Smooth muscle cell (in vitro differentiated cells): ENCODE measurements at regions not wholly inside any gene's neighbourhood (a gene's known extent, or its start where the extent isn't known, plus 50 kb on each side); places are given as distances from the start of the nearest gene placed in this dataset.

Experiments used
- DNase-seq: peaks from one replicate; lab custom pipeline; 2025; ENCODE audit not compliant: unreplicated experiment; lab: John Stamatoyannopoulos, UW
- H2AFZ ChIP-seq: fragments of 200-600 bp; sonication (generic); 2 replicates; pipeline ENCODE4 v1.6.0; 2016; ENCODE audit warnings: antibody characterized with exemption, low read depth, mild to moderate bottlenecking
- H3F3A ChIP-seq: fragments of 200-600 bp; sonication (generic); 2 replicates; pipeline ENCODE4 v1.6.0; 2017; ENCODE audit warnings: antibody characterized with exemption, low read depth
- H3K27ac ChIP-seq: fragments of 200-600 bp; sonication (generic); 2 replicates; pipeline ENCODE4 v1.5.1; 2016; ENCODE audit warnings: low read depth, mild to moderate bottlenecking
- H3K27me3 ChIP-seq: fragments of 200-600 bp; sonication (generic); 2 replicates; pipeline ENCODE4 v1.6.1; 2016; ENCODE audit warnings: low read depth, mild to moderate bottlenecking
- H3K36me3 ChIP-seq: fragments of 200-600 bp; sonication (generic); 2 replicates; pipeline ENCODE4 v1.5.1; 2016; ENCODE audit warnings: low read depth
- H3K4me1 ChIP-seq: fragments of 200-600 bp; sonication (generic); 2 replicates; pipeline ENCODE4 v1.5.1; 2016; ENCODE audit warnings: low read depth
- H3K4me2 ChIP-seq: fragments of 200-600 bp; sonication (generic); 2 replicates; pipeline ENCODE4 v1.6.0; 2016; ENCODE audit warnings: mild to moderate bottlenecking
- H3K4me3 ChIP-seq: fragments of 200-600 bp; sonication (generic); 2 replicates; pipeline ENCODE4 v1.5.1; 2016; ENCODE audit warnings: mild to moderate bottlenecking
- H3K79me2 ChIP-seq: fragments of 200-600 bp; sonication (generic); 2 replicates; pipeline ENCODE4 v1.6.0; 2016; ENCODE audit warnings: low read depth, mild to moderate bottlenecking
- H3K9ac ChIP-seq: fragments of 200-600 bp; sonication (generic); 2 replicates; pipeline ENCODE4 v1.6.0; 2016; ENCODE audit warnings: low read depth
- H3K9me3 ChIP-seq: fragments of 200-600 bp; sonication (generic); replicated peaks from 2 replicates; pipeline ENCODE4 v1.5.1; 2016; ENCODE audit warnings: low read depth
- H4K20me1 ChIP-seq: fragments of 200-600 bp; sonication (generic); 2 replicates; pipeline ENCODE4 v1.6.0; 2016; ENCODE audit warnings: low read depth
- CTCF ChIP-seq: fragments of 200-600 bp; sonication (generic); IDR thresholded peaks from 2 replicates; pipeline ENCODE4 v1.5.1; 2017; ENCODE audit warnings: borderline replicate concordance, mild to moderate bottlenecking, antibody characterized with exemption; ENCODE audit not compliant: insufficient read depth, poor library complexity, severe bottlenecking
- WGBS: methylation state at CpG from one replicate; pipeline ENCODE4 v1.1.7; 2016; ENCODE audit warnings: low lambda C conversion rate; 5-methylcytosine and 5-hydroxymethylcytosine counted together

- 84% methylated on average over 2 of the region's 2 CpGs for WGBS
- Histone ChIP-seq H3K4me2 (no peak overlapping the region), H3K27me3 (no peaks in the 10 kb centered on the region)
Measured at GRCh38 chr12:74446466-74446865, 91.2 kb upstream of the ATXN7L3B start.

GRCh38 chr12:74449872-74450271, 87.8 kb upstream of the ATXN7L3B start:
- H4K20me1 ChIP-seq, result no peaks in the 10 kb centered on the region
- DNase-seq, result no peak

More at GRCh38 chr12:74446466-74446865, 91.2 kb upstream of the ATXN7L3B start:
- H3K79me2 ChIP-seq, result no peaks in the 10 kb centered on the region
- no peak overlapping the region for H3K27ac ChIP-seq
- H3K36me3 ChIP-seq, result no peaks in the 10 kb centered on the region
- H3K9me3 ChIP-seq, result no peaks in the 10 kb centered on the region
- no peak for DNase-seq
- no peaks in the 10 kb centered on the region for H4K20me1 ChIP-seq
- H3K9ac ChIP-seq, result no peak overlapping the region
- H3F3A ChIP-seq, result no peaks in the 10 kb centered on the region
- H3K4me3 ChIP-seq, result no peak overlapping the region
- no peak overlapping the region for H2AFZ ChIP-seq
- no peak for TF ChIP-seq CTCF
- H3K4me1 ChIP-seq, result no peaks in the 10 kb centered on the region

GRCh38 chr12:74454109-74454508, 83.5 kb upstream of the ATXN7L3B start:
- Histone ChIP-seq H3K4me3 (no peak overlapping the region), H3K4me2 (no peak overlapping the region), H3K9me3 (no peaks in the 10 kb centered on the region), H3K9ac (no peak overlapping the region), H3K27me3 (no peaks in the 10 kb centered on the region), H3K79me2 (no peaks in the 10 kb centered on the region), H4K20me1 (no peaks in the 10 kb centered on the region), H3K4me1 (no peaks in the 10 kb centered on the region), H2AFZ (no peak overlapping the region), H3K27ac (no peak overlapping the region), H3F3A (no peaks in the 10 kb centered on the region), H3K36me3 (no peaks in the 10 kb centered on the region)
- TF ChIP-seq CTCF, result no peak
- no peak for DNase-seq
- WGBS, result 94% methylated on average over 1 of the region's 1 CpG

More at GRCh38 chr12:74449872-74450271, 87.8 kb upstream of the ATXN7L3B start:
- H3F3A ChIP-seq, result no peaks in the 10 kb centered on the region
- no peak overlapping the region for H3K4me3 ChIP-seq
- H3K79me2 ChIP-seq, result no peaks in the 10 kb centered on the region
- H3K36me3 ChIP-seq, result no peaks in the 10 kb centered on the region
- no peaks in the 10 kb centered on the region for H3K27me3 ChIP-seq
- peak overlapping the region; percentile 36 for H3K27ac ChIP-seq
- H3K9ac ChIP-seq, result no peak overlapping the region
- no peak for TF ChIP-seq CTCF
- H3K9me3 ChIP-seq, result no peaks in the 10 kb centered on the region
- H3K4me1 ChIP-seq, result no peaks in the 10 kb centered on the region
- H3K4me2 ChIP-seq, result no peak overlapping the region
- H2AFZ ChIP-seq, result no peak overlapping the region
- 13% methylated on average over 2 of the region's 2 CpGs for WGBS

- Histone ChIP-seq H3K9me3 (no peaks in the 10 kb centered on the region), H3K4me1 (no peaks in the 10 kb centered on the region), H3K79me2 (no peaks in the 10 kb centered on the region), H3K9ac (no peak overlapping the region), H3K36me3 (no peaks in the 10 kb centered on the region), H3K4me2 (no peak overlapping the region), H3K27me3 (no peaks in the 10 kb centered on the region), H4K20me1 (no peaks in the 10 kb centered on the region), H2AFZ (no peak overlapping the region), H3K4me3 (no peak overlapping the region), H3K27ac (no peak overlapping the region), H3F3A (no peaks in the 10 kb centered on the region)
- WGBS, result 91% methylated on average over 3 of the region's 3 CpGs
- no peak for DNase-seq
- TF ChIP-seq CTCF, result no peak
Measured at GRCh38 chr12:74455429-74455828, 82.2 kb upstream of the ATXN7L3B start.
